GM23338 (cell line): ENCODE measurements at regions not wholly inside any gene's neighbourhood (a gene's known extent, or its start where the extent isn't known, plus 50 kb on each side); places are given as distances from the start of the nearest gene placed in this dataset.

ENCODE experiments used
- ATAC-seq: fragments of 200-7000 bp; cut with Tn5 transposase; 3 replicates; pipeline ENCODE4 v1.9.1; 2020
- DNase-seq: peaks from one replicate; pipeline ENCODE4 v3.0.0-alpha.2; 2015; ENCODE audit warnings: low spot score
- H2AFZ ChIP-seq: fragments of 200-600 bp; sonication (generic); 2 replicates; pipeline ENCODE4 v1.8.0; 2016; ENCODE audit warnings: antibody characterized with exemption, mild to moderate bottlenecking, moderate library complexity
- H3F3A ChIP-seq: fragments of 200-600 bp; sonication (generic); replicated peaks from 2 replicates; pipeline ENCODE4 v1.8.0; 2017; ENCODE audit warnings: antibody characterized with exemption, mixed run types, low read depth
- H3K27ac ChIP-seq: fragments of 200-600 bp; sonication (generic); 2 replicates; pipeline ENCODE4 v1.6.1; 2016; ENCODE audit warnings: low read depth
- H3K27me3 ChIP-seq: fragments of 200-600 bp; sonication (generic); 2 replicates; pipeline ENCODE4 v1.8.0; 2016; ENCODE audit warnings: mild to moderate bottlenecking, mixed run types, moderate library complexity; ENCODE audit not compliant: insufficient read depth
- H3K36me3 ChIP-seq: fragments of 200-600 bp; sonication (generic); 2 replicates; pipeline ENCODE4 v1.8.0; 2016; ENCODE audit warnings: mild to moderate bottlenecking; ENCODE audit not compliant: insufficient read depth
- H3K4me1 ChIP-seq: fragments of 200-600 bp; sonication (generic); 2 replicates; pipeline ENCODE4 v1.8.0; 2016; ENCODE audit warnings: mild to moderate bottlenecking, moderate library complexity; ENCODE audit not compliant: insufficient read depth
- H3K4me2 ChIP-seq: fragments of 200-600 bp; sonication (generic); 2 replicates; pipeline ENCODE4 v1.7.1; 2017; ENCODE audit warnings: mixed run types
- H3K4me3 ChIP-seq: fragments of 200-600 bp; sonication (generic); 2 replicates; pipeline ENCODE4 v1.6.1; 2016; ENCODE audit warnings: mixed run types
- H3K79me2 ChIP-seq: fragments of 200-600 bp; sonication (generic); replicated peaks from 2 replicates; pipeline ENCODE4 v1.8.0; 2017; ENCODE audit warnings: mild to moderate bottlenecking; ENCODE audit not compliant: insufficient read depth
- H3K9me2 ChIP-seq: fragments of 200-600 bp; sonication (generic); 2 replicates; pipeline ENCODE4 v1.8.0; 2017; ENCODE audit not compliant: insufficient read depth
- H4K20me1 ChIP-seq: fragments of 200-600 bp; sonication (generic); replicated peaks from 2 replicates; pipeline ENCODE4 v1.8.0; 2017; ENCODE audit warnings: mild to moderate bottlenecking; ENCODE audit not compliant: insufficient read depth
- H3K27ac Mint-ChIP-seq: 2 replicates; pipeline ENCODE4 v1.8.0; 2020; ENCODE audit warnings: inconsistent platforms, mild to moderate bottlenecking, moderate library complexity, mixed read lengths
- H3K27me3 Mint-ChIP-seq: 3 replicates; pipeline ENCODE4 v1.8.0; 2022; ENCODE audit warnings: low read depth, mild to moderate bottlenecking, moderate library complexity, mixed read lengths, inconsistent platforms; ENCODE audit not compliant: insufficient read depth, poor library complexity
- H3K36me3 Mint-ChIP-seq: 3 replicates; pipeline ENCODE4 v1.8.0; 2021; ENCODE audit warnings: low read depth, mild to moderate bottlenecking, inconsistent platforms, moderate library complexity, mixed read lengths
- H3K4me1 Mint-ChIP-seq: 3 replicates; pipeline ENCODE4 v1.8.0; 2020; ENCODE audit warnings: mild to moderate bottlenecking, inconsistent platforms, mixed read lengths
- H3K4me3 Mint-ChIP-seq: 3 replicates; pipeline ENCODE4 v1.8.0; 2021; ENCODE audit warnings: moderate library complexity, mild to moderate bottlenecking, inconsistent platforms, mixed read lengths
- H3K9me3 Mint-ChIP-seq: 3 replicates; pipeline ENCODE4 v1.8.0; 2020; ENCODE audit warnings: moderate library complexity, mild to moderate bottlenecking, inconsistent platforms, mixed read lengths
- CREB1 ChIP-seq: fragments of 250-450 bp; sonication (Bioruptor Pico); IDR thresholded peaks from 2 replicates; pipeline ENCODE4 v1.5.0; 2020; ENCODE audit warnings: low read depth, mild to moderate bottlenecking, moderate library complexity
- ETS1 ChIP-seq: IDR thresholded peaks from 2 replicates; pipeline ENCODE4 v1.6.1; 2016; ENCODE audit warnings: antibody characterized with exemption
- NANOG ChIP-seq: IDR thresholded peaks from 2 replicates; pipeline ENCODE4 v1.6.1; 2016; ENCODE audit warnings: antibody characterized with exemption, borderline replicate concordance
- POLR2AphosphoS5 ChIP-seq: IDR thresholded peaks from 2 replicates; pipeline ENCODE4 v1.6.1; 2016; ENCODE audit warnings: antibody characterized with exemption, low read depth
- ZNF462 ChIP-seq: fragments of 250-450 bp; sonication (Bioruptor Pico); IDR thresholded peaks from 2 replicates; pipeline ENCODE4 v1.5.0; 2020; ENCODE audit warnings: mild to moderate bottlenecking, moderate library complexity

GRCh38 chr4:159021597-159022385 is 81.1 kb upstream of the RAPGEF2 start:
- H3K27me3 Mint-ChIP-seq, result peaks cover 20% of the 10 kb centered on the region
- peaks cover 70% of the 10 kb centered on the region for H3K4me1 Mint-ChIP-seq
- DNase-seq, result peak; percentile 82
- no peaks in the 10 kb centered on the region; the same call in 1 of the 2 replicates for H3F3A ChIP-seq
- peak overlapping the region; percentile 96 for H3K27ac Mint-ChIP-seq
- H3K27me3 ChIP-seq, result no peaks in the 10 kb centered on the region
- H3K4me1 ChIP-seq, result peaks cover 48% of the 10 kb centered on the region
- H3K4me3 Mint-ChIP-seq, result peak overlapping the region; percentile 56
- no peaks in the 10 kb centered on the region for H3K36me3 ChIP-seq
- ATAC-seq, result peak; percentile 70
- H3K79me2 ChIP-seq, result no peaks in the 10 kb centered on the region
- no peaks in the 10 kb centered on the region for H3K36me3 Mint-ChIP-seq
- TF ChIP-seq ZNF462 (CRISPR knock-in tag) (peak; percentile 98), CREB1 (CRISPR knock-in tag) (no peak), ETS1 (peak; percentile 92), NANOG (peak; percentile 62; the same call in 1 of the 2 replicates), POLR2AphosphoS5 (no peak; the same call in 1 of the 2 replicates)
- H3K4me3 ChIP-seq, result peak overlapping the region; percentile 4; the same call in 1 of the 2 replicates
- H3K4me2 ChIP-seq, result peak overlapping the region; percentile 10; the same call in 1 of the 2 replicates
- H2AFZ ChIP-seq, result no peak overlapping the region
- peak overlapping the region; percentile 82 for H3K27ac ChIP-seq
- no peaks in the 10 kb centered on the region for H3K9me2 ChIP-seq
- no peaks in the 10 kb centered on the region for H4K20me1 ChIP-seq
- no peaks in the 10 kb centered on the region for H3K9me3 Mint-ChIP-seq
